Umbilical cord (tissue), 1 donor: ENCODE measurements at regions not wholly inside any gene's neighbourhood (a gene's known extent, or its start where the extent isn't known, plus 50 kb on each side); places are given as distances from the start of the nearest gene placed in this dataset.

ENCODE experiments used
- DNase-seq: peaks from one replicate; pipeline ENCODE4 v3.0.0-alpha.2; 2015; ENCODE audit warnings: low spot score

GRCh38 chr5:2249026-2249425, 366.3 kb upstream of the IRX4 start:
- DNase-seq: no peak

DNA sequence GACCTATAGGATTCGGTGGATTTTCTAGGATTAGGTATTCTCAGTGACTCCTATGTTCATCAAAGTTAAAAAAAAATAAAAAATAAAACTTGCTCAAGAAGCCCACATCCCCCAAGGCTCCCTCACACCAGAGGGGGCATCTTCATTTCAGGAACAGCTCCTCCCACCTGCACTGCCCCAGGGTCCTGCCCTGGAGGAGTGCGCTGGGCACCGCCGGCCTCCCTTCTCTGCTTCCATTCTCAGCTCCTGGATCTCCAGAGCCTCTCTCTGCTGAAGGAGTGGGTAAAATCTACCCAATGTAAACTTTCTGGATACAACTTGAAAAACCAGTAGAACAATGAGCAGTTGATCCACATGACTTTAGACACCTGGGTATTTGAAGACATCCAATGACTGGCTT, 359.8 kb upstream of the IRX4 start:
- peak; percentile 17 for DNase-seq

GRCh38 chr5:2241842-2242241, 359.1 kb upstream of the IRX4 start:
- no peak for DNase-seq

DNA sequence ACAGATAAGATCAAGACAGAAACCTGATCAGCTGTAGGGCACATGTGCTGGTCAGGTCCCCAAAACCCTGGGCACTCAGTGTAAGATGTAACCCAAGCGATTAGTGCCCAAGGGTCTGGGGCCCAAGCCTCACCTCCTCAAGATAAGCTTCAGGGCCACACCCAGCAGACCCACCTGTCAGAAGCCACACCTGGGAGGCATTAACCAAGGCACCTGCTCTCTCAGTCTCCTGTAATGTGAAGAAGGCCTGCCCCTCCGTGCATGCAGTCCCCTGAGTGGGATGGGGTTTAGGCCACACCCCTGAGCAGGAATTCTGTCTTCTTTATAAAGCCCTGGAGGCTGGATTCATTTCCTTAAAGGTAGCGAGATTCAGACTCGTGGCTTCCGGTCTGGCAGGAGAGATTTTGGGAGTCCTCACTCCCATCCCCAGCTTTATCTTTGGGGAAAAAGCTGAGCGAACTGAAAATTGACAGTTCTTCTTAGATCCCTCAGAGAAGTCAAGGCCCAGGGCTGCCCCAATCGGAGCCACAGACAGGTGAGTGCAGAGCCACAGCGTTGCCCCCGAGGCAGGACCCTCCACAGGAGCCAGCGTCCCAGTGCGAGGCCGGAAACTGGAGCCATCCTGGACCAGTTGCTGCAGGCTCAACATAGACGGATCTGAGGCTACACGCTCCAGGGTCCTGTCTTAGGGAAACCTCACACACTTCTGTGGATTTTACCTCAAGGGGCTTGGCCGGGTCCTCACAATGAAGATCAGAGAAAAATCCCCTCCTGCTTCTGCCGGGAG, 357.6 kb upstream of the IRX4 start:
- no peak for DNase-seq

- DNase-seq: no peak
These were observed 356.6 kb upstream of the IRX4 start for GRCh38 chr5:2239201-2239910.

DNA sequence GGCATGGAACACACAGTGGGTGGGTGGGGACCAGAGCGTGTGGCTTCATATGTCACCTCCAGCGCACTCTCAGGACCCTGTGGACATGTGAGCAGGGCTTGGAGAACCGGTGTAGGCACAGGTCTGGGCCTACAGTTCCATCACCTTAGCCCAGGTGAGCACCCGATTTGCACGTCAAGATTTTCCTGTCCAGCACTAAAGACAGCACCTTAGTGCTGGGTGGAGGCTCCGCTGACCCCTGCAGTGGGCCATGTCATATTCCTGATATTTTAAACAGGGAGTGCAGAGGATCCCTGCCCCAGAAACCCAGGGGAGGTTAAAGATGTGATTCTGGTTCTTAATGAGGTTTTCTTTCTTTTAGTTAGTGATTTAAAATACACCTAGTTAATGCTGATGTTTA, 356.0 kb upstream of the IRX4 start:
- DNase-seq: no peak

DNA sequence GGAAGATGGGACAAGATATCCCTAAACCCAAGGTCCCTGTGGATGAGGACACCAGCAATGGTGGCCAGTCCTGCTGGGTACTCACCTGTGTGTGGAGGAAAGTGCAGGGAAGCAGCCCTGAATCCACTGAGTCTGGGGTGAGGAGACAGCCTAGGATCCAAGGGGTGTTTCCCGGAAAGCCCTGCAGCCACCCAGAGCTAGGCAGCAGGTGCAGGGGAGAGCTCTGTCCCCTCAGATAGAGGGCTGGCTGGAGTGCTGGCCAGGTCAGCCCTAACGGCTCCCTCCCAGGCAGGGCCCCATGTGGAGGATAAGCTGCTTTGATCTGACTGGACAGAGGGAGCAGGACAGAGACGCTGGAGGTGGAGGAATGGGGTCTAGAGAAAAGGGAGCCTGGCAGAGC, 344.7 kb upstream of the IRX4 start:
- no peak for DNase-seq

DNA sequence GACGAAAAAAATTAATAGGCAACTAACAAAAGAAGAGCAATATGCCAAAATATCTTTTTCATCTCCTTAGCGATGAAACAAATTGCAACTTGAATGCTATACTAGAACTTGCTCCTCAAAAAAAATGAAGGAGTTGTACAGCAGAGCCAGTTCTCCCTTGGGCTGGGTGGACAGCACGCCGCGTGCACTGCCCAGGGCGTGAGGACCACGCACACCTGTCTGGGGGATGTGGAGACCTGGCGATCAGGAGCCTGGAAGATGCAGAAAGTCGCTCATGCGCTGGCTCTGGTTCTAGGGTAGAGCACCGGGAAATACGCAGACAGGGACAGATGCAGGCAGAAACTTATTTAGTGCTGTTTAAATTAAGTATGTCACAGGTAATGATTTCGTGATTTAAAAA, 342.0 kb upstream of the IRX4 start:
- DNase-seq: no peak

DNA sequence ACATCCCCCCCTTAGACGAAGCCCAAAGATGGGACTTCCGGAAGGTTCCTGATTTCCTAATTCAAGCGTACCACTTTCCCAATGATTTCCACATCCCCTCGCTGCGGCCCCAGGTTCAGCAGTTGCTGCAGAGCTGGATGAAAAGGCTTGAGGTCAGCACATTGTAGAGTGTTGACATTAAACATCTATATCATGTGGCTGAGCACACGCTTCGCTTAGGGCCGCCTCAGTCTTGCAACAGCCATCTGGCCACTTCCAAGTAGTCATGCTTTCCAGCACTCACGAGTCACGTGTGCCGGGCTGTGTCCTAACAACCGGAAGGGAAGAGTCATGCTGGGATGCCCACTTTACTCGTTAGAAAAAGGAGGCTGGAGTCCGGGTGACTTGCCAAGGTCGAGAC, 340.6 kb upstream of the IRX4 start:
- no peak for DNase-seq

DNA sequence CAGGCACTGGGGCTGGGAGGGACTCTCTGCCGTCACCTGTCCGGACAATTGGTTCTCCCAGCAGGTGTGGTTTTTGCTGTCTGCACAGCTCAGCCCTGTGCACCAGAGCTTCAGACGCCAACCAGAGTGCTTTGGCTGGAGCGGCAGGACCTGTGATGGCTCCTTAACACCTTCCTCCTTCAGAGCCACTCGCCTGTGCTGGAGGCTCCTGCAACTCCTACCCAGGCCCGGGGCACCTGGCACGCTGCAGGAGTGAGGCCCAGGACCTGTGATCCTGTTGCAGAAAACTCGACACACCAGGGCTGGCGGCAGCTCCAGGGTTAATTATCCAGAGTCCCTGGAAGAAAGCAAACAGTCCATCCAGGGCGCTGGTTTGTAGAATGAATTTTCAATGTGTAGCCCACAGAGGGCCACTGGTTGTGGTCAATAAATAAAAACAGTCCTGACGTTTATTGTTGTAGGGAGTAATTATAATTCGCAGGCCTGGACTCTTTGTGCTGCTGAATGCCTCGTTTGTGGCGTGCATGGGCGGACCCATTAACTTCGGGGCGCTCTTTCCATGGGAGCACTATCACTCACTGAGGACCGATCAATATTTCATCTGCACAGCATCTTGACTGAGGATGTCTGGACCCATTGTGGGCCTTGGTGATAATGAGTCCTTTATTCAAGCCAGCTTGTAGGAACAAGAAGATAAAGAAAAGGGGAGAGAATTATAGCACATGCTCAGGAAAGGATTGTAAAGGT, 339.7 kb upstream of the IRX4 start:
- DNase-seq: no peak

GRCh38 chr5:2221450-2221849, 338.7 kb upstream of the IRX4 start:
- no peak for DNase-seq

GRCh38 chr5:2220741-2221140, 338.0 kb upstream of the IRX4 start:
- DNase-seq: no peak

- no peak for DNase-seq
These were observed 336.5 kb upstream of the IRX4 start for GRCh38 chr5:2219149-2219776.

GRCh38 chr5:2217219-2217618, 334.5 kb upstream of the IRX4 start:
- DNase-seq: no peak

- DNase-seq: no peak
These were observed 332.3 kb upstream of the IRX4 start for GRCh38 chr5:2214910-2215590.

- no peak for DNase-seq
These were observed 330.5 kb upstream of the IRX4 start for GRCh38 chr5:2213121-2213730.

GRCh38 chr5:2212481-2212880, 329.8 kb upstream of the IRX4 start:
- no peak for DNase-seq

DNA sequence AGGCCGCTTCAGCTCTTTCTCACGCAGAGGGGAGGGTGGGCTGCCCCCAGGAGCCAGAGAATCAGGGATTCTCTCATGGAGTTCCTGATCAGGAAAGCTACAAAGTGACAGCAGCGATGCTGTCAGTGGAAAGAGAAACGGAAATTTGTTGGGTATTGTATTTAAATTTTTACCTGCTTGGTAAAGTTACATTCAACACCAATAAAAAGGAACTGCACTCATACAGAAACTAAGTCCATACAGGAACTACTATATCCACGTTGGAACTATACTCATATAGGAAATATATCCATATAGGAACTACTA, 325.5 kb upstream of the IRX4 start:
- DNase-seq: no peak

DNA sequence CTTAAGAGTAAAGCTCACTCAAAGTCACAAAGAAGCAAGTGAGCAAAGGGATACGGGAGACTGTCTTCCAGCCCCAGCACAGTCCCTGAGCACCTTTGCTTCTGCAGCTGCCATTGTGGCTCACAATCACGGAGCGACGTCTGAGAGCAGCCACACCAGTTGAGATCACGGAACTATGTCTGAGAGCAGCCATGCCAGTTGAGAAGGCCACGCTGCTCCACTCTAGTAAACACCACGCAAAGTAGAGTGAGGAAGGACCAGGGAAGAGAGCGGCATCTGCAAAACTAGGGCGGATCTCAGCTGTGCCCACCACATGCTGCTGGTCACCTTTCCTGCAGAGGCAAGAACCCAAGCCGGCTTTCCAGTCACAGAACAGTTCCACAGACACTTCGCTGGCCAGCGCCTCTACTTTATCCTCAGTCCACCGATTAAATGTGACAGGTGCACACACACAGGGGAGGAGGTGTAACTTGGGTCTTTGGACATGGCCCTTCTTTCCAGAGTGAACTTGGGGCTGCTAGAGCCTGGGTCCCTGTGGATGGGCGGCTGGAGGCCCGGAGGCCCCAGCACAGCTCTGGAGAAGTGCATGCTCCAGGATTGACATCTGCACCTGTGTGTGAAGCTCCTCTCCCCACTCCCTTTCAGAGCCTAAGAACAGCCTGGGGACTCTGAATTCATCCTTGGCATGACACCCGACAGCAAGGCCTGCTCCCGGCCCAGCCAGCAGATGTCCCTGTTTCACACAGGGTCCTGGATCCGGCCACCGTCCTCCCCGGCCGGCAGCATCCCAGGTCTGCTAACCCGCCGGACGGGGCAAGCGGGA, 324.9 kb upstream of the IRX4 start:
- DNase-seq: no peak

DNA sequence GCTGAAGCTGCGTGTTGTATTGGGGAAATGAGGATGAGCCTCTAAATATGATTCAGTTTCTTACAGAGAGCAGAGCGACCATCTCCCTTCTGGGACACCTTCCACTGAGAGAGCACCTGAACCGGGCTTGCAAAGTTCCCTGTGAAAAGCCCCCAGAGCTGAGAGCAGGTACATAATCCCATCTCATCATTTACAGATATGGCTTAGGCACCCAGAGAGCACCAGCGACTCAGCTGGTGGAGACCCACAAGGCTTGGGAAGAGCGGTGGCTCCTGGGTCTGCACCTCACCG, 324.3 kb upstream of the IRX4 start:
- DNase-seq: no peak
